ENCODE measurements at regions not wholly inside any gene's neighbourhood (a gene's known extent, or its start where the extent isn't known, plus 50 kb on each side); places are given as distances from the start of the nearest gene placed in this dataset.

DNA sequence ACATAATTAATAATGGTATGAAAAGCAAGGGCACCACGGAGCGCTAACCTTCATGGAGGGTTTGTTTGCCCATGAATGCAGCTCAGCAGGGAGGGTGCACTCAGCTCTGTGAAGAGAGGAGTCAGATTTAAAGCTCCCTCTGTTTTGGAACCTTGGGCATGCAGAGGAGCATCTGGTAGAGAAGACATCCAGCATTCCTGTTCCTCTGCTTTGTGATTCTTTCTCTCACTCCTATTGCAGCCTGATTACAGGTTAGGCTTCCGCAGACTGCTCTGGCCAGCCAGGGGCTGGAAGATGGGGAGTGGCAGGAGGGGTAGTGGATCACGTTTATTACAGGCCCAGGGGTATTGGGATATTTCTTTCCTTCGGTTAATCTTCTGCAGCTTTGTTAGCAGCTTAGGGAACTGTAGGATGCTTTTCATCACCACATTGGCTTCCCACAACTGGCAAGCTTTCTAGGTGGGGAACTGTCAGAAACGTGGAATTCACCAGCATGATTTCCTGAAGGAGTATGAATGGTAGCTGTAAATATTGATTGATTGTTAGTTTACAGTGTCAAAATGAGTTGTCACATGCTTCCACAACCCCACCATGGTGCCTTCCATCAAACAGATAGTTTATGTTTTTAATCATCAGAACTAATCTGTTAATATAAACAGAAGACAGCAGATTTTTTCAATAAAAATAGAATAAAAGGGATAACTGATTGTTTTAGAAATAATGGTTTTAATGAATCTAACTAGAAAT lies 201.1 kb downstream of the VAPA start:
- Mint-ChIP-seq H3K36me3 (peaks cover 5% of the 10 kb centered on the region), H3K9me3 (peaks cover 7% of the 10 kb centered on the region), H3K27ac (no peak overlapping the region), H3K4me3 (no peak overlapping the region), H3K4me1 (ENCODE audit: unreplicated experiment) (peaks cover 41% of the 10 kb centered on the region), H3K27me3 (no peaks in the 10 kb centered on the region)
- TF ChIP-seq, protein P1, sequence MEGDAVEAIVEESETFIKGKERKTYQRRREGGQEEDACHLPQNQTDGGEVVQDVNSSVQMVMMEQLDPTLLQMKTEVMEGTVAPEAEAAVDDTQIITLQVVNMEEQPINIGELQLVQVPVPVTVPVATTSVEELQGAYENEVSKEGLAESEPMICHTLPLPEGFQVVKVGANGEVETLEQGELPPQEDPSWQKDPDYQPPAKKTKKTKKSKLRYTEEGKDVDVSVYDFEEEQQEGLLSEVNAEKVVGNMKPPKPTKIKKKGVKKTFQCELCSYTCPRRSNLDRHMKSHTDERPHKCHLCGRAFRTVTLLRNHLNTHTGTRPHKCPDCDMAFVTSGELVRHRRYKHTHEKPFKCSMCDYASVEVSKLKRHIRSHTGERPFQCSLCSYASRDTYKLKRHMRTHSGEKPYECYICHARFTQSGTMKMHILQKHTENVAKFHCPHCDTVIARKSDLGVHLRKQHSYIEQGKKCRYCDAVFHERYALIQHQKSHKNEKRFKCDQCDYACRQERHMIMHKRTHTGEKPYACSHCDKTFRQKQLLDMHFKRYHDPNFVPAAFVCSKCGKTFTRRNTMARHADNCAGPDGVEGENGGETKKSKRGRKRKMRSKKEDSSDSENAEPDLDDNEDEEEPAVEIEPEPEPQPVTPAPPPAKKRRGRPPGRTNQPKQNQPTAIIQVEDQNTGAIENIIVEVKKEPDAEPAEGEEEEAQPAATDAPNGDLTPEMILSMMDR (conservative IDR thresholded peaks at IDR 0.05): no peak
- DNase-seq (ENCODE audit: extremely low spot score, unreplicated experiment): no peak

GRCh38 chr18:10116574-10116973 lies 202.8 kb downstream of the VAPA start:
- H3K4me3 Mint-ChIP-seq: no peak overlapping the region
- H3K9me3 Mint-ChIP-seq: peaks cover 5% of the 10 kb centered on the region
- no peaks in the 10 kb centered on the region for H3K27me3 Mint-ChIP-seq
- no peak overlapping the region for H3K27ac Mint-ChIP-seq
- TF ChIP-seq, protein P1 (conservative IDR thresholded peaks at IDR 0.05): no peak
- DNase-seq (ENCODE audit: extremely low spot score, unreplicated experiment): no peak
- H3K36me3 Mint-ChIP-seq: peaks cover 5% of the 10 kb centered on the region
- H3K4me1 Mint-ChIP-seq (ENCODE audit: unreplicated experiment): peaks cover 53% of the 10 kb centered on the region

GRCh38 chr18:10119528-10119927 lies 205.7 kb downstream of the VAPA start:
- H3K9me3 Mint-ChIP-seq: peaks cover 5% of the 10 kb centered on the region
- H3K27ac Mint-ChIP-seq: no peak overlapping the region
- H3K36me3 Mint-ChIP-seq: peaks cover 5% of the 10 kb centered on the region
- H3K4me3 Mint-ChIP-seq: no peak overlapping the region
- DNase-seq (ENCODE audit: extremely low spot score, unreplicated experiment): no peak
- TF ChIP-seq, protein P1 (conservative IDR thresholded peaks at IDR 0.05): no peak
- H3K27me3 Mint-ChIP-seq: no peaks in the 10 kb centered on the region
- peaks cover 49% of the 10 kb centered on the region for H3K4me1 Mint-ChIP-seq (ENCODE audit: unreplicated experiment)

DNA sequence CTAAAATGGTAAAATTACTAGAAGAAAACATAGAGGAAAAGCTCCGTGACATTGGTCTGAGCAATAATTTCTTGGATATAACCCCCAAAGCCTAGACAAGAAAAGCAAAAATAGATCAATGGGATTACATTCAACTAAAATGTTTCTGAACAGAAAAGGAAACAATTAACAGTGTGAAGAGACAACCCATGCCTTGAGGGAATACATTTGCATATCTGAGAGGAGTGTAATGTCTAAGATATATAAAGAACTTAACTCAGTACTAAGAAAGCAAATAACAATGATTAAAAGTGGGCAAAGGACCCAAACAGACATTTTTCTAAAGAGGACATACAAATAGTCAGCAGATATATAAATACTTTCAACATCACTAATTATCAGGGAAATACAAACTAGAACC lies 206.2 kb downstream of the VAPA start:
- Mint-ChIP-seq H3K9me3 (peaks cover 5% of the 10 kb centered on the region), H3K27me3 (no peaks in the 10 kb centered on the region), H3K27ac (no peak overlapping the region), H3K4me3 (no peak overlapping the region), H3K36me3 (peaks cover 5% of the 10 kb centered on the region), H3K4me1 (ENCODE audit: unreplicated experiment) (peaks cover 52% of the 10 kb centered on the region)
- TF ChIP-seq, protein P1 (conservative IDR thresholded peaks at IDR 0.05): no peak
- DNase-seq (ENCODE audit: extremely low spot score, unreplicated experiment): no peak

DNA sequence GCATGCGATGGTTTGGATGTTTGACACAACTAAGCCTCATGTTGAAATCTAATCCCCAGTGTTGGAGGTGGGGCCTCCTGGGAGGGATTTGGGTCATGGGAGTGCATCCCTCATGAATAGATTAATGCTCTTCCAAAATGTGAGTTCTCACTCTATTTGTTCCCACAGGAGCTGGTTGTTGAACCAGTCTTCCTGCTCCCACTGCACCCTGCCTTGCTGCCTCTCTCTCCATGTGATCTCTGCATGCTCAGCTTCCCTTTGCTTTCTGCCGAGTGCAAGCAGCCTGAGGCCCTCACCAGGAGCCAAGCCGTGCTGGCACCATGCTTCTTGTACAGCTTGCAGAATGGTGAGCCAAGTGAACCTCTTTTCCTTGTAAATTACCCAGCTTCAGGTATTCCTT lies 206.8 kb downstream of the VAPA start:
- peaks cover 53% of the 10 kb centered on the region for H3K4me1 Mint-ChIP-seq (ENCODE audit: unreplicated experiment)
- H3K9me3 Mint-ChIP-seq: peaks cover 5% of the 10 kb centered on the region
- H3K27ac Mint-ChIP-seq: no peak overlapping the region
- H3K36me3 Mint-ChIP-seq: peaks cover 5% of the 10 kb centered on the region
- TF ChIP-seq, protein P1 (conservative IDR thresholded peaks at IDR 0.05): no peak
- peak overlapping the region; percentile 39 for H3K4me3 Mint-ChIP-seq
- H3K27me3 Mint-ChIP-seq: no peaks in the 10 kb centered on the region
- no peak for DNase-seq (ENCODE audit: extremely low spot score, unreplicated experiment)

Measured in type B pancreatic cell (in vitro differentiated cells).